PC-9 (cell line): ENCODE measurements at regions not wholly inside any gene's neighbourhood (a gene's known extent, or its start where the extent isn't known, plus 50 kb on each side); places are given as distances from the start of the nearest gene placed in this dataset.
A peak's percentile ranks its signal among the peaks of the same experiment; 100 is the strongest.
"Not testable (repeated sequence)": the region's sequence is repeated elsewhere in the genome, so short reads cannot be mapped to it uniquely, and the experiment has no call there.

Source experiments
- BruUV-seq: library from RNA; stranded (reverse); fragments of 400-500 nt; replicated peaks from 2 replicates; lab custom pipeline; 2021; lab: Mats Ljungman, UMichigan
- CTCF ChIA-PET: fragments of 300-600 bp; sonication (Branson Sonifier 250); formaldehyde crosslinking; loops from one replicate; lab custom pipeline; 2022; ENCODE audit warnings: antibody characterized with exemption; lab: Charles Lee
- POLR2A ChIA-PET: fragments of 300-600 bp; sonication (Branson Sonifier 250); formaldehyde crosslinking; loops from one replicate; lab custom pipeline; 2022; ENCODE audit warnings: antibody characterized with exemption; ENCODE audit not compliant: unreplicated experiment; lab: Charles Lee
- DNase-seq, 2 experiments: peaks; one replicate each; pipeline versions ENCODE4 v3.0.0 to v3.0.0-alpha.2; 2015 to 2022; ENCODE audit warnings: mixed read lengths in 1 of 2
- H2AFZ ChIP-seq: fragments of 200-600 bp; sonication (generic); 2 replicates; pipeline ENCODE4 v1.8.1; 2017; ENCODE audit warnings: antibody characterized with exemption
- H3F3A ChIP-seq: fragments of 200-600 bp; sonication (generic); 2 replicates; pipeline ENCODE4 v1.8.1; 2017; ENCODE audit warnings: antibody characterized with exemption, mild to moderate bottlenecking, low read depth; ENCODE audit not compliant: insufficient read depth
- H3K27ac ChIP-seq: fragments of 200-600 bp; sonication (generic); 2 replicates; pipeline ENCODE4 v1.6.1; 2016; ENCODE audit warnings: mixed run types
- H3K27me3 ChIP-seq: fragments of 200-600 bp; sonication (generic); 2 replicates; pipeline ENCODE4 v1.6.1; 2016; ENCODE audit warnings: low read depth, mixed run types; ENCODE audit not compliant: insufficient read depth
- H3K36me3 ChIP-seq: fragments of 200-600 bp; sonication (generic); 2 replicates; pipeline ENCODE4 v1.6.1; 2016; ENCODE audit warnings: low read depth, mixed run types
- H3K4me1 ChIP-seq: fragments of 200-600 bp; sonication (generic); replicated peaks from 2 replicates; pipeline ENCODE4 v1.6.1; 2016; ENCODE audit warnings: mixed run types; ENCODE audit not compliant: insufficient read depth
- H3K4me2 ChIP-seq: fragments of 200-600 bp; sonication (generic); 2 replicates; pipeline ENCODE4 v1.6.1; 2017; ENCODE audit warnings: mixed run types
- H3K4me3 ChIP-seq: fragments of 200-600 bp; sonication (generic); 2 replicates; pipeline ENCODE4 v1.6.1; 2016; ENCODE audit warnings: mixed run types
- H3K79me2 ChIP-seq: fragments of 200-600 bp; sonication (generic); 2 replicates; pipeline ENCODE4 v1.6.1; 2017; ENCODE audit warnings: low read depth, mixed run types
- H3K9me2 ChIP-seq: fragments of 200-600 bp; sonication (generic); 2 replicates; pipeline ENCODE4 v1.8.1; 2017; ENCODE audit warnings: mild to moderate bottlenecking; ENCODE audit not compliant: insufficient read depth
- H3K9me3 ChIP-seq: fragments of 200-600 bp; sonication (generic); 2 replicates; pipeline ENCODE4 v1.8.1; 2016; ENCODE audit warnings: low read depth; ENCODE audit not compliant: insufficient read depth
- H4K20me1 ChIP-seq: fragments of 200-600 bp; sonication (generic); 2 replicates; pipeline ENCODE4 v1.8.1; 2017; ENCODE audit not compliant: insufficient read depth
- CTCF ChIP-seq: fragments of 200-600 bp; sonication (generic); conservative IDR thresholded peaks from 2 replicates; pipeline ENCODE4 v1.6.1; 2017; ENCODE audit warnings: mixed run types, antibody characterized with exemption, mild to moderate bottlenecking, moderate library complexity
- EZH2 ChIP-seq: fragments of 200-600 bp; sonication (generic); IDR thresholded peaks from 2 replicates; pipeline ENCODE4 v1.8.0; 2017; ENCODE audit warnings: antibody characterized with exemption, low read depth
- intact Hi-C: fragments of 100-400 bp; cut with micrococcal nuclease; formaldehyde crosslinking; loops from one replicate; pipeline ENCODE4 v1.10.0; 2022; ENCODE audit not compliant: unreplicated experiment

- Histone ChIP-seq H3K4me1 (no peaks in the 10 kb centered on the region), H3K79me2 (no peaks in the 10 kb centered on the region), H3K27ac (no peak overlapping the region), H3K4me2 (no peak overlapping the region), H3F3A (no peaks in the 10 kb centered on the region), H3K36me3 (no peaks in the 10 kb centered on the region), H3K27me3 (peaks cover 54% of the 10 kb centered on the region), H3K9me2 (no peaks in the 10 kb centered on the region), H3K4me3 (no peak overlapping the region), H3K9me3 (no peaks in the 10 kb centered on the region), H4K20me1 (no peaks in the 10 kb centered on the region), H2AFZ (no peak overlapping the region)
- BruUV-seq = no TSS peak
- ChIA-PET POLR2A (no interaction called here), CTCF (no interaction called here)
- intact Hi-C loops = no loop called here
- no peak for DNase-seq
- TF ChIP-seq EZH2 = no peak
- no peak for TF ChIP-seq CTCF
These were observed 73.6 kb upstream of the RNF32 start for GRCh38 chr7:156566812-156567549.

GRCh38 chr7:156565002-156565401 lies 75.6 kb upstream of the RNF32 start:
- H2AFZ ChIP-seq, H3K4me2 ChIP-seq, H4K20me1 ChIP-seq, H3K36me3 ChIP-seq, H3K4me3 ChIP-seq, H3K27ac ChIP-seq, POLR2A ChIA-PET, H3K9me3 ChIP-seq, H3K79me2 ChIP-seq, CTCF ChIA-PET, H3K9me2 ChIP-seq, DNase-seq, H3F3A ChIP-seq, intact Hi-C loops, BruUV-seq, H3K4me1 ChIP-seq: not testable (repeated sequence)
- H3K27me3 ChIP-seq = peaks cover 57% of the 10 kb centered on the region

GRCh38 chr7:156560696-156561095 lies 79.9 kb upstream of the RNF32 start:
- no peaks in the 10 kb centered on the region for H3K9me3 ChIP-seq
- H3K79me2 ChIP-seq = no peaks in the 10 kb centered on the region
- no peaks in the 10 kb centered on the region for H4K20me1 ChIP-seq
- H3K27me3 ChIP-seq = peaks cover 42% of the 10 kb centered on the region
- no peak overlapping the region for H2AFZ ChIP-seq
- no peaks in the 10 kb centered on the region for H3K4me1 ChIP-seq
- CTCF ChIA-PET = no interaction called here
- BruUV-seq = no TSS peak
- no peak for DNase-seq
- H3K4me2 ChIP-seq = no peak overlapping the region
- no peaks in the 10 kb centered on the region for H3F3A ChIP-seq
- POLR2A ChIA-PET = no interaction called here
- intact Hi-C loops = no loop called here
- no peaks in the 10 kb centered on the region for H3K9me2 ChIP-seq
- no peak overlapping the region for H3K4me3 ChIP-seq
- no peaks in the 10 kb centered on the region for H3K36me3 ChIP-seq
- TF ChIP-seq CTCF (no peak), EZH2 (no peak)
- no peak overlapping the region for H3K27ac ChIP-seq

- intact Hi-C loops = no loop called here
- TF ChIP-seq EZH2 (no peak), CTCF (peak; percentile 54; the same call in 1 of the 2 replicates)
- no peaks in the 10 kb centered on the region for H3K36me3 ChIP-seq
- CTCF ChIA-PET = no interaction called here
- peaks cover 47% of the 10 kb centered on the region for H3K27me3 ChIP-seq
- no peaks in the 10 kb centered on the region for H3F3A ChIP-seq
- no peak overlapping the region for H2AFZ ChIP-seq
- no peaks in the 10 kb centered on the region for H3K4me1 ChIP-seq
- no peaks in the 10 kb centered on the region for H4K20me1 ChIP-seq
- H3K9me2 ChIP-seq = no peaks in the 10 kb centered on the region
- no peak overlapping the region for H3K27ac ChIP-seq
- H3K9me3 ChIP-seq = no peaks in the 10 kb centered on the region
- H3K4me3 ChIP-seq = no peak overlapping the region
- BruUV-seq = no TSS peak
- POLR2A ChIA-PET = no interaction called here
- DNase-seq = no peak
- no peak overlapping the region for H3K4me2 ChIP-seq
- no peaks in the 10 kb centered on the region for H3K79me2 ChIP-seq
These were observed 80.5 kb upstream of the RNF32 start for GRCh38 chr7:156560075-156560474.
